ENCODE measurements at regions not wholly inside any gene's neighbourhood (a gene's known extent, or its start where the extent isn't known, plus 50 kb on each side); places are given as distances from the start of the nearest gene placed in this dataset.

DNA sequence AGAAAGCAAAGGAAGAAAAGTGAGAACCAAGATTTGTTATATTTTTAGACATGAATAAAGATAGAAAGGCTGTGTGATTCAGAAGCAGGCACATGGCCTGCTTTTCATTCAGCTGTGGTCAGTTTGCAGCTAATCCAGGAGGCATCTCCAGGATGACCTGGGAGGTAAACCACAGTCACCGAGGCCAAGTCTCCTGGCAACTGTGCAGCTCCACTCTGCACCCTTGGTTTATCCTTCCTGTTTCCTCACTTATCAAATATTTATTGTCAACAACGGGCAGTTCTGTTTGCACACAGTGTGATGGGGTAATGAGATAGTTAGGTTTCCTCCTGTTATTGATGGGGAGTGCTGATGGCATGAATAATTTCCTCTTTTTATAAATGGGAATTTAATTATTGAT, 243.0 kb downstream of the PSAT1 start:
- TF ChIP-seq, protein P1, sequence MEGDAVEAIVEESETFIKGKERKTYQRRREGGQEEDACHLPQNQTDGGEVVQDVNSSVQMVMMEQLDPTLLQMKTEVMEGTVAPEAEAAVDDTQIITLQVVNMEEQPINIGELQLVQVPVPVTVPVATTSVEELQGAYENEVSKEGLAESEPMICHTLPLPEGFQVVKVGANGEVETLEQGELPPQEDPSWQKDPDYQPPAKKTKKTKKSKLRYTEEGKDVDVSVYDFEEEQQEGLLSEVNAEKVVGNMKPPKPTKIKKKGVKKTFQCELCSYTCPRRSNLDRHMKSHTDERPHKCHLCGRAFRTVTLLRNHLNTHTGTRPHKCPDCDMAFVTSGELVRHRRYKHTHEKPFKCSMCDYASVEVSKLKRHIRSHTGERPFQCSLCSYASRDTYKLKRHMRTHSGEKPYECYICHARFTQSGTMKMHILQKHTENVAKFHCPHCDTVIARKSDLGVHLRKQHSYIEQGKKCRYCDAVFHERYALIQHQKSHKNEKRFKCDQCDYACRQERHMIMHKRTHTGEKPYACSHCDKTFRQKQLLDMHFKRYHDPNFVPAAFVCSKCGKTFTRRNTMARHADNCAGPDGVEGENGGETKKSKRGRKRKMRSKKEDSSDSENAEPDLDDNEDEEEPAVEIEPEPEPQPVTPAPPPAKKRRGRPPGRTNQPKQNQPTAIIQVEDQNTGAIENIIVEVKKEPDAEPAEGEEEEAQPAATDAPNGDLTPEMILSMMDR (IDR thresholded peaks at IDR 0.05) = no peak
- TF ChIP-seq HDAC2 (IDR thresholded peaks at IDR 0.05) = no peak
- no peak for TF ChIP-seq RAD21 (conservative IDR thresholded peaks at IDR 0.05 in 1 of 2, IDR thresholded peaks at IDR 0.05 in 1 of 2)
- no peak for TF ChIP-seq HMGXB4 (CRISPR knock-in tag; IDR thresholded peaks at IDR 0.05; ENCODE audit: borderline replicate concordance)
- TF ChIP-seq RCOR1 (IDR thresholded peaks at IDR 0.05; ENCODE audit: low read depth, low read length) = no peak
- peak; percentile 92 for TF ChIP-seq GATA3 (IDR thresholded peaks at IDR 0.05; ENCODE audit: borderline replicate concordance)
- no peak for TF ChIP-seq SMC3 (IDR thresholded peaks at IDR 0.05)
- peak in 1 of 2 experiments; percentile 56; a peak in 1 of 4 replicates for TF ChIP-seq CEBPB (IDR thresholded peaks at IDR 0.05)
- TF ChIP-seq, protein P2, sequence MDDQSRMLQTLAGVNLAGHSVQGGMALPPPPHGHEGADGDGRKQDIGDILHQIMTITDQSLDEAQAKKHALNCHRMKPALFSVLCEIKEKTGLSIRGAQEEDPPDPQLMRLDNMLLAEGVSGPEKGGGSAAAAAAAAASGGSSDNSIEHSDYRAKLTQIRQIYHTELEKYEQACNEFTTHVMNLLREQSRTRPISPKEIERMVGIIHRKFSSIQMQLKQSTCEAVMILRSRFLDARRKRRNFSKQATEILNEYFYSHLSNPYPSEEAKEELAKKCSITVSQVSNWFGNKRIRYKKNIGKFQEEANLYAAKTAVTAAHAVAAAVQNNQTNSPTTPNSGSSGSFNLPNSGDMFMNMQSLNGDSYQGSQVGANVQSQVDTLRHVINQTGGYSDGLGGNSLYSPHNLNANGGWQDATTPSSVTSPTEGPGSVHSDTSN (IDR thresholded peaks at IDR 0.05) = no peak
